Activated CD4-positive, alpha-beta T cell treated with anti-CD3 and anti-CD28 coated beads, Interleukin-2, amount 50 U/mL, for 48 hours (primary cell): ENCODE measurements at regions not wholly inside any gene's neighbourhood (a gene's known extent, or its start where the extent isn't known, plus 50 kb on each side); places are given as distances from the start of the nearest gene placed in this dataset.
"Not testable (repeated sequence)": the region's sequence is repeated elsewhere in the genome, so short reads cannot be mapped to it uniquely, and the experiment has no call there.

ENCODE experiments used
- DNase-seq, 2 experiments: peaks; one replicate each; pipeline ENCODE4 v3.0.0-alpha.2; 2020

DNA sequence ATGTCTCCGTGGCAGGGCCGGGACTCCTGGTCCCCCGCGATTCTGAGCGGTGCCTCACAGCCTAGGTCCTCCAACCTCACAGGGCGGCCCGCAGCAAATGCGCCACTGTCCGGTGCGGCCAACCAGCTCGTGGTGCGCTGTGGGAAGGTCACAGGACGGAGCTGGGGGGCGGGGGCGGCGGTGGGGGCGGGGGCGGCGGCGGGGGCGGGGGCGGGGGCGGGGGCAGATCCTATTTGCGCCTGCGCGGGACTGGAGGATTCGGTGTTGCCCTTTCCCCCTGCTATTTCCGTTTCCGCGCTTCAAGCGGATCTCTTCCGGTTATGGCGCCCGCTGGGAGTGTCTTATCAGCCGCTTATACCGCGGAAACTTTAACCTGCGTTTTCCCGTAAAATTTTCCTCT lies 106.7 kb upstream of the SNRPN start:
- DNase-seq, result no peak

DNA sequence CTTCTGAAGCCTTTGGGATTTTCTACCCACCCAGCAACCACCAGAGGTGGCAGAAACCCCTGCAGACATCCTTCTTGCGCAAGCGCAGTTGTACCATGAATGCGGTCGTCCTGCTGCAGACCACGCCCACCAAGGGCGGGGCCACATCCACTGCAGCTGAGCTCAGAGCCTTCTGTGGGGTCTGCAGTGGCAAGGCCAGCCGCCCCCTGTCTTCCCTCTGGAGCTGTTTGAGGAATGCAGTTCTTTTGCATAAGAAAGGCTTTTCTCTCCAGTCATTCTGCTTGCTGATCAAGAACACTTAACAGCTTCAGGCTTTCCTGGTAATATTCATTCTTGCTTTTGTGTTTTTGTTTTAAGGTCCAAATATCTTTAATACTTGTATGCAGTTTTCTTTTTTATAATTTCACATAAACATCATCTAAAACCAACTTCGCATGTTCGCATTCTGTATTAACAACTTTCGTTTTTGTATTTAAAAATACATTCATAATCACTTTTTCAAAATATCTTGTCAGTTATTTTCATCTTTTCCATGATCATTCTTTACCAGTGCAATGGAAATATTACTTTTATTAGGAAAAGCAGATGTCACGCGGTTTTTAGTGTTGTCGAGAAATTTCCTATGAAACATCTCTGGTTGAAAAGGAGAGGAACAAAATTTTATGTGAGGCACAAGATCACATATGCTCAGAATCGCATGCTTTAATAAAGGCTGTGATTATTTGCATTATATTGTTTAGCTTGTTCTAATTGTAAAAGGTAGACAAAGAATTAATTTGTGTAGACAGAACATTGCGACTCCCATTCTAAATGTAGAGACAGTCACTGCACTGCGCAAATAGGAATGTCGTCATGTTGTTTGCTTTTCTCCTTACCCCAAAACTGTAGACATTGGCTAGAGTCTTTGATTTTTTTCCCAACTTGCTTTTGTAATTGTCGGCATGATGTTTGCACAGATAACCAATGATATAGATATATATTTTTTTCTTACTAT lies 98.1 kb upstream of the SNRPN start:
- DNase-seq, result no peak

DNA sequence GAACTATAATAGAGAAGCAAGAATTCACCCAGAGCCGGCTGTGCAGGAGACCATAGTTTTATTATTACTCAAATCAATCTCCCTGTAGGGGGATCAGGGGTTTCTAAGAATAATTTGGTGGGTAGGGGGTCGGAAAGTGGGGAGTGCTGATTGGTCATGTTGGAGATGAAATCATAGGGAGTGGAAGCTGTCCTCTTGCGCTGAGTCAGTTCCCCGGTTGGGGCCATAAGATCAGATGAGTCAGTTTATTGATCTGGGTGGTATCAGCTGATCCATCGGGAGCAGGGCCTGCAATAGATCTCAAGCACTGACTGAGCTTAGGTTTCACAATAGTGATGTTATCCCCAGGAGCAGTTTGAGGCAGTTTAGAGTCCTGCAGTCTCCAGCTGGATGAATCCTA lies 97.0 kb upstream of the SNRPN start:
- no peak for DNase-seq

DNA sequence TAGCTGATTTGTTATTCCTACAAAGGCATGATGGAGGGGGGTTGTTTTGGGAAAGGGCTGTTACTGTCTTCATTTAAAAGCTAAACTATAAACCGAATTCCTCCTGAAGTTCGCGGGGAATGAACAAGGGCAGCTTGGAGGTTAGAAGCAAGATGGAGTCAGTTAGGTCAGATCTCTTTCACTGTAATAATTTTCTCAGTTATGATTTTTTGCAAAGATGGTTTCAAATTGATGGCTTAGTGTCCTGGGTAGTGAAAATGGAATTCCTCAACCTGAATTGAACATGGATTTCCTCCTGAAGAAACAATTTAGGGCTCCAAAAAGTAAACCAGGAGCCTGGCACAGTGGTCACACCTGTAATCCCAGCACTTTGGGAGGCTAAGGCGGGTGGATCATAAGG lies 96.6 kb upstream of the SNRPN start:
- DNase-seq, result not testable (repeated sequence)

DNA sequence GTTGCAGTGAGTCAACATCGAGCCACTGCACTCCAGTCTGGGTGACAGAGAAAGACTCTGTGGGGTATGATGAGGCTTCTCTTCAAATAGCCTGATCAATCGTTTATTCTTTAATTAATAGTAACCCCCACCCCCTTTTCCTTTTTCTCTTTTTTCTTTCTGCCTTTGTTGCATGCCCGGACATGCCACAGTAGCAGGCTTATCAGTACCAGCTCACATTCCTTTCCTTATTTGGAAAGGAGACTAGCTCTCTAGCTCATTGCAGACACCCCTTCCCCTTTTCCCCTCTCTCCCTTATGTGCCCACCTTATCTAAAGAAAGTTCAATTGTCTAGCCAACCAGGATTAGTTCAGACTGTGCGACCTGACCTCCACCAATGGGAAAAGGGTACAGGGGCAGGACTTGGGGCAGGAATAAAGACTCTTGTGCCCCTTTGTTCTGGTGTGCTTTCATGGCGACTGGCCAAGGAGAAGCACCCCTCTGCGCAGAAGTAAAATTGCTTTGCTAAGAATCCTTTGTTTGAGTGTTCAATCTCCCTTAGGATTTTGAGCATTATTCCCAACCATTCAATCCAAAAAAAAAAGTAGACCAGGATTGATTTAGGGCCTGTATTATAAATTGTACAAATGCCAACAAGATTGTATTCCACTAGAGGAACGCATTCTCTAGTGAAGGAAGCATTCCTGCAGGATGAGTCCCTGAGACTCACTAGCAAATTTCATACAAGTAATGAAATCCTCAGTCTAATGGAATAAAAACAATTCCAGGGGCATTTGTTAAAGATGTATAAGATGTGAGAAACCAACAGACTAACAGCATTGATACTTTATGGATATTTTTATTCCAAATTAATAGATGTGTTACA lies 95.8 kb upstream of the SNRPN start:
- DNase-seq, result no peak

DNA sequence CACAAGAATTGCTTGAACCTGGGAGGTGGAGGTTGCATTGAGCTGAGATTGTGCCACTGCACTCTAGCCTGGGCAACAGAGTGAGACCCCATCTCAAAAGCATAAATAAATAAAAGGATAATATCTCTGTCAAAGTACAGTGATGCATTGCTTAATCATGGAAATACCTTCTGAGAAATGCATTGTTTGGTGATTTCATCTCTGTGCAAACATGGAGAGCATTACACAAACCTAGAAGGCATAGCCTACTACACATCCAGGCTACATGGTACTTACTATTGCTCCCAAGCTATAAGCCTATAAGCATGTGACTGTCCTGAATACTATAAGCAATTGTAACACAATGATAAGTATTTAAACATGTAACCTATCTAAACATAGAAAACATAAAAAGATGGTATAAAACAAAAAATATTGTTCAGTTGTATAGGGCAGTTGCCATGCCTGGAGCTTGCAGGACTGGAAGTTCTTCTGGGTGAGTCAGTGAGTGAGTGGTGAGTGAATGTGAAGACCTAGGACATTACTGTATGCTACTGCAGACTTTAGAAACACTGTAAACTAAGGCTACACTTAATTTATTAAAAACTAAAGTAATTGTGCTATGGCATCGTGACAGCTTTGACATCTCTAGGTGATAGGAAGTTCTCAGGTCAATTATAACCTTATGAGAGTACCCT lies 93.6 kb upstream of the SNRPN start:
- DNase-seq, result no peak

DNA sequence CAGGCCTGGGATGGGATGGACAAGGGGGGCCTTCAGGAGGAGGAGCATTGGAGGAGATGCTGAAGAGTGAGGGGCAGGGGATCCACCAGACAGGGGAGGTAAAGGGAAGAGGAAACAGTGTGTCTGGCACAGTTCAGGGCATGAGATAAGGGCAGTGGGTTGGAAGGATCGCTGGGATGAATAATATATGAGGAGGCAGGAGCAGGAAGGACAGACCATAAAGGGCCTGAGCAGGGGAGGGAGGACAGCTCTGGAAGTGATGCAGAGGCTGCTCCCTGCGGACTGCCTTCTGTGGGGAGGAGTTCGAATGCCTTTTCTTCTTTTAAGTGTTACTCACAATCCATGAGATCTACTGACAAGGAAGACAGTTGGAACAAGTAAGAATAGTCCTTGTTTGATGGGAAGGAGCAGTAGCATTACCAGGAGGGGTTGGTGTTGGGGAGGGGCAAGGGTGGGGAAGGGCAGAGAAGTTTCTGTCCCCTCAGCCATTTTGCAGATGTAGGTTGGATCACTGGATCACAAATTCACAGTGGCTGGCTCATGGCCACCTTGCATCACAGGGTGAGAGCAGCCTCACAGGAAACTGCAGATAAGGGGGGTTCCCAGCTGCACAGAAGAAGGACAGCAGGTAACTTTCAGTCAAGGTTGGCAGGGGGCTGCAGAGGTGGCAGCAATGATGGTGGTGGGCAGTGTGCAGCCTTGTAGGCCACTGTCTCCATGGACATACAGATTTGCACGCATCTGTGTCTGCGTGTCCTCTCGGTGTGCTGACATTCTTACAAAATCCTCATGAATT lies 91.9 kb upstream of the SNRPN start:
- DNase-seq, result no peak

DNA sequence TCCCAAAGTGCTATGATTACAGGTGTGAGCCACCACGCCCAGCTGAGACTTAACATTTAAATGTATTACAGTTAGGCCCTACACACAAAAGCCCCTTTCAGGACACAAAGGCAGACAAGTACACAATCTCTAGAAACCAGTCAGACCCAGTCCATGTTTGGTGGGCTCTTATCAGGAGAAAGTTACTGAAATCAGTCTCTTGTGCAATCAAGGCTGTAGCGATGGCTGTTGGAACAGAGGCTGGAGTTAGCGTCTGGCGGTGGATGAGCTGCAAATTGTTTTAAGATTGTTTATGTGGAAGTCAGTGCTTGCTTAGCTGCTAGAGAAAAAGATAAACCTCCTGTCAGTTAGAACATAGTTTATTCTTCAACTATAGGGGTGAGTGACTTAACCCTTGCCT lies 89.5 kb upstream of the SNRPN start:
- DNase-seq, result no peak

DNA sequence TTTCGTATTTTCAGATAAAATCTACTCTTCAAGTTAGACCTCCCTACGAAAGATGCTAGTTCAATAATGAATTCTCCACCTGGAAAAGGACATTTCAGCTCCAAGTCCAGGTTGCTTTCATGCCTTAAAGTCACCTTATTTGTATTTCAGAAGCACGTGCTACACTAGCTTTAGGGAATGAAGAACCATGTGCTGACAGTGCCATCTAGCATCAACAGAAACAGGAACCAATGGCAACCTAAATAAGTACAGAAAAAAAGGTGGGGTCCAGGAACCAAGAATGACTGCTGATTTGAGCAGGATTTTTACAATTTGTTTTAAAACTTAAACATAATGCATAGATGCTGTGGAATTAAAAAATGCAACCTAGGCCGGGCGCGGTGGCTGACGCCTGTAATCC lies 77.6 kb upstream of the SNRPN start:
- no peak for DNase-seq

DNA sequence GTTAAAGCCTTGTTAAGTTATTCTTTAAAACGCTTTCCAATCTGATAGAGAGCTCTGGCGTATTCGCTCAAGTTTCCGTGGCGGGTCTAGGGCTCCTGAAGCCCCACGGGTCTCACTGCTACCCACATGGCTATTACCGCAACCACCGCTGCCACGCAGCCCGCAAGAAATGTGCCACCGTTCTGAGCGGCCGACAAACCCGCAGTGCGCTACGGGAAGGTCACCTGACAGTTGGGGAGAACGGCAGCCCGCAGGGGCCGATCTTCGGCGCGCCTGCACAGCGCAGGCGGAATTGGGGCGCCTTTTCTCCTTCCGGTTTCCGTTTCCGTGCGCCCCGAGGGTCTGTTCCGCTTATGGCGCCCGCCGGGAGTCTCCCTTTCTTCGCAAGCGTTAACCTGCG lies 76.6 kb upstream of the SNRPN start:
- no peak for DNase-seq

DNA sequence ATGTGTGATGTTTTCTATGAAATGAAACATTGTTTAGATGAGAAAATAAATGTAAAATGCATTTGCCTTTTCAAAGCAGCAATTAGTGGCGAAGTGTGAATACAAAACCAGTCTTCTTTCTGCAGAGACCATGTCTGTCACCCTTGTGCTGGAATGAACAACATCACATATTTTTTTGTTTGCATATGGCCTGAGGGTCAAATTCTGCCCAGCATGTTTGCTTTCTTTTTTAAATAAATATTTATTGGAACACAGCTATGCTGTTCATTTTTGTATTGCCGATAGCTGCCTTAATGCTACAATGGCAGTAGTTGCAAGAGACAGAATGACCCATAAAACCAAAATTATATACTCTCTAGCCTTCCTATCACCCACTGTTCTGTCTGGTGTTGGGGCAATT lies 75.3 kb upstream of the SNRPN start:
- no peak for DNase-seq

DNA sequence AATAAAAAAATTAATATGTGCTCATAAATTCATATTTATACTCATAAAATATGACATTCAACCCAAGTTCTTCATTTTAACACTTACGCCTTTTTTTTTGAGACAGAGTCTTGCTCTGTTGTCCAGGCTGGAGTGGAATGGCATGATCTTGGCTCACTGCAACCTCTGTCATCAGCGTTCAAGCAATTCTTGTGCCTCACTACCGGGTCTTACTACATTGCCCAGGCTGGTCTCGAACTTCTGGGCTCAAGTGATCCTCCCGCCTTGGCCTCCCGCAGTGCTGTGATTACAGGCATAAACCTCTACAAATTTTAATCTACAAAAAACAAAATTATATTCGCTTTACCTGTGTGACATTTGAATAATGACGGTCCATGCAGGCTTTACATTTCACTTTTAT lies 74.1 kb upstream of the SNRPN start:
- DNase-seq, result no peak

DNA sequence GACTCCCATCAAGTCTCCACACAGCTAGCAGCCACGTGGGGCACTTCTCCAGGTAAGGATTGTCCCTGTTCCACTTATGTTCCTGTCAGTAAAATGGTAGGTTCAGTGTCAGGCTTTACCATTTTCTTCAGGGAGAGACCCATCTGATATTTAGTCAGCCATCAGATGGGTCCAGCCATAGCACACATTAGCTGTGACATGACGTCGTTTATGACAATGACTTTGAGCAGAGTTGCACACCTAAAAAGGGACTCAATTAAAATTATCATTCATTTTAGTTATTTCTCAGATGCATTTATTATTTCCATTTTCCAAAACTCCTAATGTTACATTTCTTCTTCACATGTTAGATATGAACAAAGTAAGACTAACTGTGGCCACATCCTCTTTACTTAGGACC lies 68.2 kb upstream of the SNRPN start:
- DNase-seq, result no peak

DNA sequence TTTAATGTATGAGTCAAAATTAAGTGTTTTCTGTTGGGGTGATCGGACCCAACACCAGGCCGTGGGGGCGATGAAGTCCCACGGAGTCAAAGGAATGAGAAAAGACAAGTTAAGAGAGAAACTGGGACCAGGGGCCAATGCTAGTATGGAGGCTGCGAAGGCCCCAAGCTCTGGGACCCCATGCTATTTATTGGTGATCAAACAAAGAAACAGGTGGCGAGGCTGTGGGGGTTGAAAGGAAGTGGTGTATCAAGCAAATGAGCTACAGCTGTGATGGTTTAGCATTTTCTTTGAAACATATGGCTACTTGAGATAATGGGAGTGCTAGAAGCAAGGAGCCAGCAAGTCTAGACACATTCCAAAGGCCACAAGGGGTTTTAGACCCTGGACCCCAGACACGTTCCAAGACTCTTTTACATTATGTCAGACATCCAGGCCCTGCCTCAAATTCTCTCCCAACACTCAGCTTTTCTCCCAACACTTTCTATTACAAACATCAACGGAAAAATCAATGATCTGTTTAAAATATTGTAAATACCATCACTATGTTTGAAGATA lies 56.0 kb upstream of the SNRPN start:
- DNase-seq, result no peak

DNA sequence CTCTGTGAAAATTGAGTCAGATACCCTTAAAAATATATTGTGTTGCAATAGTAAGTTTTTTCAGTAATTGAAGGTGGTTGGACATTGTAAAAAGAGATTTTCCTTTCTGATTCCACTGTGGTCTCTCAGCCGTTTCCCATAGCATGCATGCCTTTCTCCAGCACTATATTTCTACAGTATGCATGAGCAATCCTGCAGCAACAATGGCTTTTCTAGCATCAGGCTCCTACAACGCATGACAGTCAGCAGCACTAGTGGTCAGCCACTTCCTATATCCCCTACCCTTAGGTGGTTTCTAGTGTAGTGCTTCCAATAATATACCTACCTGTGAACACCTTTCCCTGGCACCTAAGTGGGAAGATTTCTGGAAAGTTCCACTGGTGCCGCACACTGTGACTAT lies 55.4 kb upstream of the SNRPN start:
- no peak for DNase-seq

DNA sequence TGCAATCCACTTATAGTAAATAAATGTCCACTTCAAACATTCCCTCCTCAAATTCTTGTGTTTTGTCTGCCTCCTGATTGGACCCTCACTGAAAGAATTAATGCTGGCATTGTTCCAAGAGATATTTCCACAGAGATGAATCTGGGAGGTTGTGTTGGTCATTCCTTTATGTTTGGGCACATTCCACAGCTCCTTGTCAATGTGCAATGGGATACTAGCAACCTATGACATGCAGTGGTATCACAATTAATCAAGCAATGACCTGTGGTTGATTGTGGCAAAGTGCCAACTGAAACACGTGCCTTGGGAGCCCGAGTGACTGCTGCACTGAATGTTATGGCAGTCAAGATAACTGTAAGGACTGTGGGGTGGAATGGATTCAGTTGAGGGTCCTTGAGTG lies 55.0 kb upstream of the SNRPN start:
- no peak for DNase-seq

DNA sequence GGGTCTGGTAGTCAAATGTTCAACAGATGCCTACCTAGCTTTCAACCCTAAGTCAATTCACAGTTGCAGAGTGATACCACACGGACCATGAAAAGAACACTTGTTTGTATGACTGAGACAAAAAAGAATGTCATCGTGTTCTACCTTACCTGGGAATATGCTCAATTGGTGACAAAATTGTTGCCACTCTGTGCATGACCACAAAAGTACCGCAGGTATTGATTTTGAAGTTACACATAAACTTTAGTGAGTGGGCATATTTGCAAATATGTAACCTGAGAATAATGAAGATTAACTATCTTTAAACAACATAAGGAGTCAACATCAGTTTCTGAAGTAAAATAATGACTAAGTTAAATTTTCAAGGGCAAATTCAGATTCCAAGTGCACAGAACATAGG lies 53.4 kb upstream of the SNRPN start:
- DNase-seq, result no peak
